VCaP (cell line): ENCODE measurements at regions not wholly inside any gene's neighbourhood (a gene's known extent, or its start where the extent isn't known, plus 50 kb on each side); places are given as distances from the start of the nearest gene placed in this dataset.

Experiments used
- H3K27ac ChIP-seq: fragments of 450-650 bp; 2 replicates; pipeline ENCODE4 v1.5.1; 2017
- TF ChIP-seq, protein P1 (sequence below): fragments of 450-650 bp; conservative IDR thresholded peaks from 2 replicates; pipeline ENCODE4 v1.5.1; 2017; ENCODE audit warnings: mild to moderate bottlenecking, moderate library complexity

DNA sequence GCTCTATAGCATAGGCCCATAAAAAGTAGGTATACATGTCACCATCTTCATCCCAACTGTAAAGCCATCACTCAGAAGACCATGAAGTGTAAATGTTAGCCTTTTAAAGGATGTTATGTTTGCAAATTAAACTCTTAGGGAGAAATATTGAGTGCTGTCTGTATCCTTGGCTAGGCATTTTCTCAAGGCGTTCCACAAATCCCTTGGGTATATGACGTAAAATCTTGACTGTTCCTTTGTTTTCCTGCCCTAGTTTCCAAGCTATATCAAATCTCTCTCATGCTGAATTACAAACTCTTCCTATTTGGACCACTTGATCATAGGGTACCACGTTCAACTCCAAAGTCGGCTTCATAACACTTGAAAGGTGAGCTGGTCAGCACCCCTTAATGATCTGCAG lies 486.2 kb downstream of the HDGFL1 start:
- no peak overlapping the region for H3K27ac ChIP-seq
- TF ChIP-seq, protein P1, sequence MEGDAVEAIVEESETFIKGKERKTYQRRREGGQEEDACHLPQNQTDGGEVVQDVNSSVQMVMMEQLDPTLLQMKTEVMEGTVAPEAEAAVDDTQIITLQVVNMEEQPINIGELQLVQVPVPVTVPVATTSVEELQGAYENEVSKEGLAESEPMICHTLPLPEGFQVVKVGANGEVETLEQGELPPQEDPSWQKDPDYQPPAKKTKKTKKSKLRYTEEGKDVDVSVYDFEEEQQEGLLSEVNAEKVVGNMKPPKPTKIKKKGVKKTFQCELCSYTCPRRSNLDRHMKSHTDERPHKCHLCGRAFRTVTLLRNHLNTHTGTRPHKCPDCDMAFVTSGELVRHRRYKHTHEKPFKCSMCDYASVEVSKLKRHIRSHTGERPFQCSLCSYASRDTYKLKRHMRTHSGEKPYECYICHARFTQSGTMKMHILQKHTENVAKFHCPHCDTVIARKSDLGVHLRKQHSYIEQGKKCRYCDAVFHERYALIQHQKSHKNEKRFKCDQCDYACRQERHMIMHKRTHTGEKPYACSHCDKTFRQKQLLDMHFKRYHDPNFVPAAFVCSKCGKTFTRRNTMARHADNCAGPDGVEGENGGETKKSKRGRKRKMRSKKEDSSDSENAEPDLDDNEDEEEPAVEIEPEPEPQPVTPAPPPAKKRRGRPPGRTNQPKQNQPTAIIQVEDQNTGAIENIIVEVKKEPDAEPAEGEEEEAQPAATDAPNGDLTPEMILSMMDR: no peak

DNA sequence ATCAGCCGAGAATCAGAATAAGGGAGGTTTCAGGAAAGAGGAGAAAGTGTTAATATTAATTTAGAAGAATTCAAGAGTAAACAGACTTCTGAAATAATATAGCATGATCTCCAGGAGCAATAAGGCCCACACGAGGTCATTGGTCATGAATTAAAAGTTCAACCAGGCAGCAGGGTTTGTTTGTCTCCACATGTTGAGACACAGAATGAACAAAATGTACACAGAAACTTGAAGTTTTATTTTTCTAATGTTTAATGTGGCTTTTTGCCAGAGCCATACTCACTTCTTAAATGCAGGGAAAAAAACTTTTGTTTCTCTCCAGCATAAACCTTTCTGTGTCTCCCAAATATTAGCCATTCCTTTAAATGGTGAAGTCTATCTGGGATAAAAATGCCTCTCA lies 504.5 kb downstream of the HDGFL1 start:
- TF ChIP-seq, protein P1: no peak
- H3K27ac ChIP-seq: peak overlapping the region; percentile 11; the same call in 1 of the 2 replicates

DNA sequence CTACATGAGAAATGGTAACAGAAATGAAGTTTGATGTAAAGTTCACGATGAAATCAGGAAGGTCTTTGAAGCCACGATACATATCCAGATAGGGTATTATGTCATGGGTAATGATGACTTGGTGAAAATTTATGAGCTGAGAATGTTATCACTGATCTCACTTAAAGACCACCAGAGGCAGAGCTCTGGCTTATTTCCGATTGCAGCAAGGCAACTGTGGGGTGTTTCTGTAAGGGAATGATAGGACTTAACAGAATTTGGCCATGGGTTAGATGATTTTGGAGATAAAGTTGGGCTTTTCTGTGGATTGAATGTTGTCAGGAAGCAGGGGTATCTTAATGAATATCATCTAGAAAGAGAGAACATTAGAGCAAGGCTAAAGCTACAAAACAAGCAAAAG lies 508.4 kb downstream of the HDGFL1 start:
- TF ChIP-seq, protein P1: no peak
- no peak overlapping the region for H3K27ac ChIP-seq

DNA sequence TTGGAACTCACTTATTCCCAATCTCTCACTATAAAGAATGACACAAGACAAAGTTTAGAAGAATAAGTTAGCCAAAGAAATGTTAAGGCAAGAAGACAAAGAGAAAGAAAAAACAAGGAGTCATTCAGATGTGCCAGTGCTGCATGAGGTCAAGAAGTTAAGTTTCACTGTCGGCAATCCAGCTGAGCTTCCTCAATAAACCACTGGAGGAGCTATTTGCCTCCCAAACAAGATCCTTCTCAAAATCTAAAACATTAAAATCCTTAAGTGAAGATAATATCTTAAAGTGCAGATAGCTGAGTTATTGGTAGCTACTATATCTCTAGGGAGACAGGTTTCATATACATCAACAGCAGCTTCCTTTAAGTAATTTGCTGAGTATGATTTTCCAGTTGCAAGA lies 512.3 kb downstream of the HDGFL1 start:
- TF ChIP-seq, protein P1: 0 out of 2 replicates have a peak, but pooled peaks have one; percentile 24

GRCh38 chr6:23086100-23086499 lies 516.7 kb downstream of the HDGFL1 start:
- no peak overlapping the region for H3K27ac ChIP-seq
- TF ChIP-seq, protein P1: no peak

More for the DNA sequence above, 512.3 kb downstream of the HDGFL1 start:
- no peak overlapping the region for H3K27ac ChIP-seq

GRCh38 chr6:23087471-23087870 lies 518.1 kb downstream of the HDGFL1 start:
- H3K27ac ChIP-seq: no peak overlapping the region
- TF ChIP-seq, protein P1: no peak

DNA sequence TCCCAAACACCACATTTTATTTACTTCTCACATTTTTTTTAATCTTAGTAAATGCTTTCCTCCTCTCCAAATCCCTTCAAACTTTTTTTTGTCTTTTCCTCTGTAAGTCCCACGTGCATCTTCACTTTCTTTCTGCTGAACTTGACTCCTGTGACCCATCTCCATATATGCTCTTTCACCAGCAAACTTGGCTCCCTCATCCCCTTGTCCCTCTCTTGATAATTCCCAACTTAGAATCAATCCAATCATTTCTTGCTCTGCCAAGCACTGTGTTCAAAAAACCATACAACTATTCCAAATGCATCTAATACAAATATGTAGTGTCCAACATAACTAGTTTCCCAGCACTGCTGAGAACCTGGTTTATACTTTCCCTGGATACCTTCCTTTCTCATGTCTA lies 519.4 kb downstream of the HDGFL1 start:
- no peak overlapping the region for H3K27ac ChIP-seq
- TF ChIP-seq, protein P1: no peak

GRCh38 chr6:23089981-23090380 lies 520.6 kb downstream of the HDGFL1 start:
- H3K27ac ChIP-seq: no peak overlapping the region
- TF ChIP-seq, protein P1: no peak
